Calu3 (cell line): ENCODE measurements at regions not wholly inside any gene's neighbourhood (a gene's known extent, or its start where the extent isn't known, plus 50 kb on each side); places are given as distances from the start of the nearest gene placed in this dataset.

Source experiments
- BruUV-seq: library from RNA; stranded (reverse); fragments of 400-500 nt; replicated peaks from 2 replicates; lab custom pipeline; 2021; lab: Mats Ljungman, UMichigan
- CTCF ChIA-PET: fragments of 300-600 bp; sonication (Branson Sonifier 250); formaldehyde crosslinking; loops from one replicate; lab custom pipeline; 2022; ENCODE audit warnings: antibody characterized with exemption; lab: Charles Lee
- DNase-seq: peaks from one replicate; pipeline ENCODE4 v3.0.0; 2022
- H3K27ac Mint-ChIP-seq: one replicate; pipeline ENCODE4 v1.8.0; 2022; ENCODE audit warnings: mixed read lengths; ENCODE audit not compliant: unreplicated experiment
- H3K27me3 Mint-ChIP-seq: one replicate; pipeline ENCODE4 v1.8.0; 2022; ENCODE audit warnings: mixed read lengths; ENCODE audit not compliant: unreplicated experiment
- H3K36me3 Mint-ChIP-seq: one replicate; pipeline ENCODE4 v1.8.0; 2022; ENCODE audit warnings: mild to moderate bottlenecking, moderate library complexity, mixed read lengths; ENCODE audit not compliant: insufficient read depth, unreplicated experiment
- H3K4me1 Mint-ChIP-seq: one replicate; pipeline ENCODE4 v1.8.0; 2022; ENCODE audit warnings: mild to moderate bottlenecking, low read depth, mixed read lengths; ENCODE audit not compliant: unreplicated experiment
- H3K4me3 Mint-ChIP-seq: one replicate; pipeline ENCODE4 v1.8.0; 2022; ENCODE audit warnings: mild to moderate bottlenecking, low read depth, moderate library complexity, mixed read lengths; ENCODE audit not compliant: unreplicated experiment
- H3K9me3 Mint-ChIP-seq: one replicate; pipeline ENCODE4 v1.8.0; 2022; ENCODE audit warnings: low read depth, mixed read lengths; ENCODE audit not compliant: unreplicated experiment
- intact Hi-C: fragments of 100-400 bp; cut with micrococcal nuclease; formaldehyde crosslinking; loops from one replicate; pipeline ENCODE4 v1.10.0; 2022; ENCODE audit not compliant: unreplicated experiment
- TF ChIP-seq, protein P1 (sequence below): fragments of 200-600 bp; IDR thresholded peaks from one replicate; pipeline ENCODE4 v1.8.0; 2022; ENCODE audit warnings: antibody characterized with exemption; ENCODE audit not compliant: unreplicated experiment

DNA sequence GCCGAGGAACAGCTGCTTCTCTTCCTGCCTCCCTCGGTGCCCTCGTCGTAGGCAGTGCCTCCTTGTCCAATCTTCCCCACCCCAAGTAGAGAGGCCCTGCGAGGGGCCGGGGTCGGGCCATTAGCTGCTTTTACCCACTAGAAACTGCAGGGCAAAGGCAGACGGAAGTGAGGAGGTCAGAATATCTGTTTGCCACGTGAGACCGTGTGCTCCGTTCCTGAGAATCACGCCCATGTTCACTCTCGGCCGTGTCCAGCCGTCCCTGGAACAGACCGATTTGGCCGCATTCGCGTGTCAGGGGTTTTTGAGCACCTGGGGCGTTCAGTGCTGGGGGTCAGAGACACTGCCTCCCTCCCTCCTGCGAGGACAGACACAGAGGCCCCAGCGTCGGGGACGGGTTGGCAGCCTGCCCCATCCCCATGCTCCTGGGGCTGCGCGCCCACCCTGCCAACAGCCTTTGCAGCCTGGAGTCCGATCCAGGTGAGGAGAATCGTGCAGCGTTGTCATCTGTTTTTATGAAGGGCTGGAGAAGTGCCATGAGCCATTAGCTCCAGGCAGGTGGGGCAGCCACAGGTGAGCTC, 982.2 kb downstream of the BRD1 start:
- TF ChIP-seq, protein P1, sequence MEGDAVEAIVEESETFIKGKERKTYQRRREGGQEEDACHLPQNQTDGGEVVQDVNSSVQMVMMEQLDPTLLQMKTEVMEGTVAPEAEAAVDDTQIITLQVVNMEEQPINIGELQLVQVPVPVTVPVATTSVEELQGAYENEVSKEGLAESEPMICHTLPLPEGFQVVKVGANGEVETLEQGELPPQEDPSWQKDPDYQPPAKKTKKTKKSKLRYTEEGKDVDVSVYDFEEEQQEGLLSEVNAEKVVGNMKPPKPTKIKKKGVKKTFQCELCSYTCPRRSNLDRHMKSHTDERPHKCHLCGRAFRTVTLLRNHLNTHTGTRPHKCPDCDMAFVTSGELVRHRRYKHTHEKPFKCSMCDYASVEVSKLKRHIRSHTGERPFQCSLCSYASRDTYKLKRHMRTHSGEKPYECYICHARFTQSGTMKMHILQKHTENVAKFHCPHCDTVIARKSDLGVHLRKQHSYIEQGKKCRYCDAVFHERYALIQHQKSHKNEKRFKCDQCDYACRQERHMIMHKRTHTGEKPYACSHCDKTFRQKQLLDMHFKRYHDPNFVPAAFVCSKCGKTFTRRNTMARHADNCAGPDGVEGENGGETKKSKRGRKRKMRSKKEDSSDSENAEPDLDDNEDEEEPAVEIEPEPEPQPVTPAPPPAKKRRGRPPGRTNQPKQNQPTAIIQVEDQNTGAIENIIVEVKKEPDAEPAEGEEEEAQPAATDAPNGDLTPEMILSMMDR = no peak
- BruUV-seq = no TSS peak
- Mint-ChIP-seq H3K9me3 (peaks cover 23% of the 10 kb centered on the region), H3K4me1 (no peaks in the 10 kb centered on the region), H3K27me3 (no peaks in the 10 kb centered on the region), H3K36me3 (no peaks in the 10 kb centered on the region), H3K4me3 (no peak overlapping the region), H3K27ac (no peak overlapping the region)
- intact Hi-C loops = no loop called here
- no peak for DNase-seq
- CTCF ChIA-PET = no interaction called here

DNA sequence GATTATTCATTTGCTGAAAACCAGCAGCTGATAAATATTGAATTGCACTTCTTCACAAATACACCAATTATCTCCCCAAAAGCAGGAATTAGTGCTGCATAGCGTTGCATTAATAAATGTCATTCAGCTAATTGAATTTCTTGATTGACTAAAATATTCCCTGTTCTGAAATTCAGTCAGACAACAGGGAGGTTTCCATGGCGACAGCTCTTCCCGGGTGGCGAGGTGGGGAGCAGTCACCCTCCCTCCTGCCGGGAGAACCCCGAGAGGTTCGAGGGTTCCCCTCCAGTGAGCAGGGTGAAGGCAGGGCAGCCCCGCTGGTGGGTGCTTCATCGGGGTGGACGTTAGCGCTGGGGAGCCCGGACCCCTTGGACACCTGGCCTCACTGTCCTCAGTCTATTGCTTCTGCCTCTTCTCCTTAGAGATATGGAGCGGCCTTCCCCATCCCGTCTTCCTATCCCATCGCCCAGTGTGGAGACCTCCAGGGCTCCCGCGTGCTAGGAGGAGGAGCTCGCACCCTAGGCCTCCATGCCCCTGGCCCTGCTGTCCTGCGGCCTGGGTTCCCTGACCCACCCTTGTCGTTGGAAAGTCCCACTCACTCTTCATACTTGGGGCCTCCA, 983.5 kb downstream of the BRD1 start:
- Mint-ChIP-seq H3K27me3 (no peaks in the 10 kb centered on the region), H3K4me3 (no peak overlapping the region), H3K4me1 (no peaks in the 10 kb centered on the region), H3K9me3 (peaks cover 17% of the 10 kb centered on the region), H3K36me3 (no peaks in the 10 kb centered on the region), H3K27ac (no peak overlapping the region)
- no TSS peak for BruUV-seq
- intact Hi-C loops = no loop called here
- DNase-seq = no peak
- TF ChIP-seq, protein P1 = no peak
- CTCF ChIA-PET = no interaction called here

DNA sequence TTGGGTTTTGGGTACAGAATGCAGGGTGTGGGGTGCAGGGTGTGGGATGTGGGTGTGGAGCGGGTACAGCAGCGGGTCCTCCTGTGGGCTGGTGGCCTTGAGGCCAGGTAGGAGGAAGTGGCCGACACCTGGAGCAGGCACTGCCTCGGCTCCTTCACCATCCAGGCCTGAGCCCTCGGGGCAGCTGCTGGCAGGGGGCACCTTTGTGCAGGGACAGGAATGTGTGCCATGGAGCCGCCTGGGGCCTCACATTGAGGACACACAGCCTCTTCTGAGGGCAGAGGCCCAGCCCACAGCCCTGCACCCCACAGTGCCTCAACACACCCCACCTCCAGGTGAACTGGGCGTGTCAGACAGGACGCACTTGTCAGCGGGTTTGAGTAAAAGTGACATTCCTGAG, 984.0 kb downstream of the BRD1 start:
- CTCF ChIA-PET = no interaction called here
- H3K9me3 Mint-ChIP-seq = peaks cover 17% of the 10 kb centered on the region
- no peaks in the 10 kb centered on the region for H3K27me3 Mint-ChIP-seq
- no peaks in the 10 kb centered on the region for H3K36me3 Mint-ChIP-seq
- TF ChIP-seq, protein P1 = no peak
- BruUV-seq = no TSS peak
- intact Hi-C loops = no loop called here
- H3K4me1 Mint-ChIP-seq = no peaks in the 10 kb centered on the region
- H3K4me3 Mint-ChIP-seq = no peak overlapping the region
- no peak for DNase-seq
- no peak overlapping the region for H3K27ac Mint-ChIP-seq

DNA sequence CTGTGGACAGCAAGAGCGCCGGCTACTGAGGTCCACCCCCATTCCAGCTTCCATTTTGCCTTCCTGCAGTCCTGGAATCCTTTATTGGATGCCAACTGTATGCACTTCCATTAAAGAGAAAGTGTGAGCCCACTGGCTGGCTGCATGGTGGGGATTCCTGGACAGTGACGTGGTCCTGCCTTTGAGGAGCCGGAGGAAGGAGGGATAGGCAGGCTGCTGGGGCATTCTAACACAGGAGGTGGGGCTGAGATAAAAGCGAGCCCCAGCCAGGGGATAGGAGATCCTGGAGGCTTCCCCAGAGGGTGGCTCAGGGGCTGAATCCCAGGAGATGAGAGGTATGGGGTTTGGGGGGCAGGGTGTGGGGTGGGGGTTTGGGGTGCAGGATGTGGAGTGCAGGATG, 984.7 kb downstream of the BRD1 start:
- H3K9me3 Mint-ChIP-seq = peaks cover 19% of the 10 kb centered on the region
- intact Hi-C loops = no loop called here
- no peaks in the 10 kb centered on the region for H3K36me3 Mint-ChIP-seq
- H3K4me3 Mint-ChIP-seq = no peak overlapping the region
- DNase-seq = no peak
- no TSS peak for BruUV-seq
- TF ChIP-seq, protein P1 = no peak
- no peak overlapping the region for H3K27ac Mint-ChIP-seq
- no peaks in the 10 kb centered on the region for H3K27me3 Mint-ChIP-seq
- CTCF ChIA-PET = no interaction called here
- H3K4me1 Mint-ChIP-seq = no peaks in the 10 kb centered on the region
